H1 (cell line): ENCODE measurements at regions not wholly inside any gene's neighbourhood (a gene's known extent, or its start where the extent isn't known, plus 50 kb on each side); places are given as distances from the start of the nearest gene placed in this dataset.

Experiments used
- TF ChIP-seq, protein P1 (sequence below): fragments of 300-600 bp; sonication (generic); IDR thresholded peaks from 2 replicates; pipeline ENCODE4 v1.7.1; 2012; ENCODE audit warnings: low read length, moderate library complexity, mild to moderate bottlenecking, inconsistent platforms; ENCODE audit not compliant: insufficient replicate concordance

DNA sequence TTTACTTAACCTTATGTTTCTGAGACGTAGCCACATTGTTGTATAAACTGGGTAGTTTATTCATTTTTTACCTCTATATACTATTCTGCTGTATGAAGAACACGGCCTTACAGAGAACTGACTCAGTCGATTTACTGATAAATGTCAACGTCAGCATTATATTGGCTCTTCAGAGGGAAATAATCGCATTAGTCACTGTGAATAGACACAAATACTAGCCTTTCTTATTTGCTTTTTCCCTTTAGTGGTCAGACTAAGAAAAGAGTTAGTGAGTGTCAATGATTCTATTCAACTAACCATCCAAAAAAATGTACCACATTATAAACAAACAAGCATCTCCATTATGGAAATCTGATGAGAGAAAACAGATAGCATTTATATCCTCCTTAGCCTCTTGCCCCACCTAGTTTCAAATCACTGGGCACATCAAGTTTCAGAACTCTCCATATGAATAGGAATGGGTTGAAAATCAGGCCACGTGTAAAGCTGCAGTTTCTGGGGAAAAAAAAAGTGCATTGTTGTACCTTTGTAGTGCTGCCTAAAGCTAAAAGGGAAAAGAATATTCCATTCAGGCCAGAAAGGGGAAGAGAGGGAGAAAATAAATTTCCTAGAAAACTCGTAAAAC, 146.7 kb upstream of the VCX3A start (continued):
- TF ChIP-seq, protein P1, sequence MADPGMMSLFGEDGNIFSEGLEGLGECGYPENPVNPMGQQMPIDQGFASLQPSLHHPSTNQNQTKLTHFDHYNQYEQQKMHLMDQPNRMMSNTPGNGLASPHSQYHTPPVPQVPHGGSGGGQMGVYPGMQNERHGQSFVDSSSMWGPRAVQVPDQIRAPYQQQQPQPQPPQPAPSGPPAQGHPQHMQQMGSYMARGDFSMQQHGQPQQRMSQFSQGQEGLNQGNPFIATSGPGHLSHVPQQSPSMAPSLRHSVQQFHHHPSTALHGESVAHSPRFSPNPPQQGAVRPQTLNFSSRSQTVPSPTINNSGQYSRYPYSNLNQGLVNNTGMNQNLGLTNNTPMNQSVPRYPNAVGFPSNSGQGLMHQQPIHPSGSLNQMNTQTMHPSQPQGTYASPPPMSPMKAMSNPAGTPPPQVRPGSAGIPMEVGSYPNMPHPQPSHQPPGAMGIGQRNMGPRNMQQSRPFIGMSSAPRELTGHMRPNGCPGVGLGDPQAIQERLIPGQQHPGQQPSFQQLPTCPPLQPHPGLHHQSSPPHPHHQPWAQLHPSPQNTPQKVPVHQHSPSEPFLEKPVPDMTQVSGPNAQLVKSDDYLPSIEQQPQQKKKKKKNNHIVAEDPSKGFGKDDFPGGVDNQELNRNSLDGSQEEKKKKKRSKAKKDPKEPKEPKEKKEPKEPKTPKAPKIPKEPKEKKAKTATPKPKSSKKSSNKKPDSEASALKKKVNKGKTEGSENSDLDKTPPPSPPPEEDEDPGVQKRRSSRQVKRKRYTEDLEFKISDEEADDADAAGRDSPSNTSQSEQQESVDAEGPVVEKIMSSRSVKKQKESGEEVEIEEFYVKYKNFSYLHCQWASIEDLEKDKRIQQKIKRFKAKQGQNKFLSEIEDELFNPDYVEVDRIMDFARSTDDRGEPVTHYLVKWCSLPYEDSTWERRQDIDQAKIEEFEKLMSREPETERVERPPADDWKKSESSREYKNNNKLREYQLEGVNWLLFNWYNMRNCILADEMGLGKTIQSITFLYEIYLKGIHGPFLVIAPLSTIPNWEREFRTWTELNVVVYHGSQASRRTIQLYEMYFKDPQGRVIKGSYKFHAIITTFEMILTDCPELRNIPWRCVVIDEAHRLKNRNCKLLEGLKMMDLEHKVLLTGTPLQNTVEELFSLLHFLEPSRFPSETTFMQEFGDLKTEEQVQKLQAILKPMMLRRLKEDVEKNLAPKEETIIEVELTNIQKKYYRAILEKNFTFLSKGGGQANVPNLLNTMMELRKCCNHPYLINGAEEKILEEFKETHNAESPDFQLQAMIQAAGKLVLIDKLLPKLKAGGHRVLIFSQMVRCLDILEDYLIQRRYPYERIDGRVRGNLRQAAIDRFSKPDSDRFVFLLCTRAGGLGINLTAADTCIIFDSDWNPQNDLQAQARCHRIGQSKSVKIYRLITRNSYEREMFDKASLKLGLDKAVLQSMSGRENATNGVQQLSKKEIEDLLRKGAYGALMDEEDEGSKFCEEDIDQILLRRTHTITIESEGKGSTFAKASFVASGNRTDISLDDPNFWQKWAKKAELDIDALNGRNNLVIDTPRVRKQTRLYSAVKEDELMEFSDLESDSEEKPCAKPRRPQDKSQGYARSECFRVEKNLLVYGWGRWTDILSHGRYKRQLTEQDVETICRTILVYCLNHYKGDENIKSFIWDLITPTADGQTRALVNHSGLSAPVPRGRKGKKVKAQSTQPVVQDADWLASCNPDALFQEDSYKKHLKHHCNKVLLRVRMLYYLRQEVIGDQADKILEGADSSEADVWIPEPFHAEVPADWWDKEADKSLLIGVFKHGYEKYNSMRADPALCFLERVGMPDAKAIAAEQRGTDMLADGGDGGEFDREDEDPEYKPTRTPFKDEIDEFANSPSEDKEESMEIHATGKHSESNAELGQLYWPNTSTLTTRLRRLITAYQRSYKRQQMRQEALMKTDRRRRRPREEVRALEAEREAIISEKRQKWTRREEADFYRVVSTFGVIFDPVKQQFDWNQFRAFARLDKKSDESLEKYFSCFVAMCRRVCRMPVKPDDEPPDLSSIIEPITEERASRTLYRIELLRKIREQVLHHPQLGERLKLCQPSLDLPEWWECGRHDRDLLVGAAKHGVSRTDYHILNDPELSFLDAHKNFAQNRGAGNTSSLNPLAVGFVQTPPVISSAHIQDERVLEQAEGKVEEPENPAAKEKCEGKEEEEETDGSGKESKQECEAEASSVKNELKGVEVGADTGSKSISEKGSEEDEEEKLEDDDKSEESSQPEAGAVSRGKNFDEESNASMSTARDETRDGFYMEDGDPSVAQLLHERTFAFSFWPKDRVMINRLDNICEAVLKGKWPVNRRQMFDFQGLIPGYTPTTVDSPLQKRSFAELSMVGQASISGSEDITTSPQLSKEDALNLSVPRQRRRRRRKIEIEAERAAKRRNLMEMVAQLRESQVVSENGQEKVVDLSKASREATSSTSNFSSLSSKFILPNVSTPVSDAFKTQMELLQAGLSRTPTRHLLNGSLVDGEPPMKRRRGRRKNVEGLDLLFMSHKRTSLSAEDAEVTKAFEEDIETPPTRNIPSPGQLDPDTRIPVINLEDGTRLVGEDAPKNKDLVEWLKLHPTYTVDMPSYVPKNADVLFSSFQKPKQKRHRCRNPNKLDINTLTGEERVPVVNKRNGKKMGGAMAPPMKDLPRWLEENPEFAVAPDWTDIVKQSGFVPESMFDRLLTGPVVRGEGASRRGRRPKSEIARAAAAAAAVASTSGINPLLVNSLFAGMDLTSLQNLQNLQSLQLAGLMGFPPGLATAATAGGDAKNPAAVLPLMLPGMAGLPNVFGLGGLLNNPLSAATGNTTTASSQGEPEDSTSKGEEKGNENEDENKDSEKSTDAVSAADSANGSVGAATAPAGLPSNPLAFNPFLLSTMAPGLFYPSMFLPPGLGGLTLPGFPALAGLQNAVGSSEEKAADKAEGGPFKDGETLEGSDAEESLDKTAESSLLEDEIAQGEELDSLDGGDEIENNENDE = no peak
